HG03280 (cell line): ENCODE measurements at regions not wholly inside any gene's neighbourhood (a gene's known extent, or its start where the extent isn't known, plus 50 kb on each side); places are given as distances from the start of the nearest gene placed in this dataset.
"Not testable (repeated sequence)": the region's sequence is repeated elsewhere in the genome, so short reads cannot be mapped to it uniquely, and the experiment has no call there.

Experiments used
- ATAC-seq: cut with Tn5 transposase; IDR thresholded peaks from one replicate; pipeline ENCODE4 v1.9.1; 2021; ENCODE audit warnings: mild to moderate bottlenecking, moderate library complexity; ENCODE audit not compliant: unreplicated experiment

DNA sequence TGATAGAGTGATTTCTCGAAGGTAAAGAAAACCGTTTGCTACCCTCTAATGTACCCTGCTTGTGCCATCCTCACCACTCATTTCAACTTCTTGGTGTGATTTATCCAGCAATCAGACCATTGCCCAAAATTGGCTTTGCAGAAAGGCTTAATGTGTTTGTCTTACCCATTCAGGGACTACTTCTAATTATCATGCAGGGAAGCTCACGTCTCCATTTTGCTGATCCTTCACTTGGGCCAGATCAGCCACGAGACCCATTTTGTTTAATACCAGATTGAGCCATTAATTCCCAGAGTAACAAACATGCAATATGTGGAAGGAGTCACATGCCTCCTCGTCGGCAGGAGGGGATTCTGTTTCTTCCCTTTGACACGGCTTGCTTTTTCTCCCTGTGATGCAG lies 51.1 kb upstream of the CRY1 start:
- ATAC-seq, result no peak

DNA sequence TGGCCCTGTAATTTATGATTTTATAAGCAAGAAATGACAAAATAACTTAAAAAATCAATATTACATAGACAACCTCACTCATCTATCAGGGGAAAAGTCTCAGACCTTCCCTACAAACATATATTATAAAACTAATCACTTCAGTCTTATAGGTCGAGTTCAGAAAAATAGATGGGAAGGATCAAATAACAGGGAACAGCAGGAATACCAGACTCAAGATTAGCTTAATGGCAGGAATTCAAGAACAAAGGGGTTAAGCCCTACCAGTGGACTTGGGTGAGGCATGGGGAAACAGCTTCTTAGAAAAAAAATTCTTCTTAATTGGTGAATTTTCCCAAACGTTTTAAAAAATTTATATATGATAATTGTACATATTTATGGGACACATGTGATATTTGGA lies 51.6 kb upstream of the CRY1 start:
- ATAC-seq, result no peak

DNA sequence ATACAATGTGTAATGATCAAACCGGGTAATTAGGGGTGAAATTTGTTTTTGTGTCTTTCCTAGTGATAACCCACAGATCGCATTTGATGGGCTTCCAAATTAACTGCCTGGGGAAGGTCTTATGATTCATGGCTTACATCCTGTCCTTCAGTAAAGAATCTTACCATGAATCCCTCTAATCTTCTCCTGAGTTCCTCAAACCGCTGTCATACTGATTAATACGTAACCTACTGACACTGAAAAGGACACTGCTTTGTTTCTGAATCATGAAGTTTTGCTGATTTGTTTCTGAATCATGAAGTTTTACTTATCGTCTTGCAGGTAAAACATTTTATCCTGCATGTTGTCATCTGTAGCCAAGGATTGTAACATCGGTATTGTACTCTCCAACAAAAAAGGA lies 52.0 kb upstream of the CRY1 start:
- ATAC-seq, result no peak

DNA sequence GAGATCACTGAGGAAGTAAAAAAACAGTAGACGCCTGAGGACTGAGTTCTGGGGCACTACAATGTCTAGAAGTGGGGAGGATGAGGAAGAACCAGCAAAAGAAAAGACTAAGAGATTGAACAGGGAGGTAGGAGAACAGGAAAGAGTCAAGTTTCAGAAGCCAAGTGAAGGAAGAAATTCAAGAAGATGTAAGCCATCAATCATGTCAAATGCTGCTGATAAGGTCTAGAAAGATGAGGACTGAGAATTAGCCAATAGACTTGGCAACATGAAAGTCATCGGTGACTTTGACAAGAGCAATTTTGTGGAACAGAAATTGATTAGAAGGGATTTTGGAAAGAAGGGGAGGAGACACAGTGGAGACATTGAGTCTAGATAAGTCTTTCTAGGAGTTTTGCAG lies 54.8 kb upstream of the CRY1 start:
- ATAC-seq, result no peak

DNA sequence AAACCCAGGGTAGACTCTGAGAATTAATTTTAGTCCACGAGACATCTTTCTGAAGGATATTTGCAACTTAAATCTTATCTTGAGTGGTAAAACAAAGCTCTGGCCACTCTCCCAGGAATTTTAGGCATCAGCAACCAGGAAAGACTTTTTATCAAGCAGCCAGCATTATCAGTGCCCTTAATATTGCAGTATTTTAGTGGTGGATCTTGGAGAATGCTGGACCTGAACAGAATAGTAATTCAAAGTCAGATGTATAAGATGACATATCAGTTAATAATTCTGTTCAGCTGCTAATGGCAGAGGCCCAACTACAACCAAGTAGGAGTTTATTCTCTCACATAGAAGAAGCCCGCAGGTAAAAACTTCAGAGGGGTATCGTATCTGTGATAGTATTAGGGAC lies 59.0 kb upstream of the CRY1 start:
- ATAC-seq, result no peak

DNA sequence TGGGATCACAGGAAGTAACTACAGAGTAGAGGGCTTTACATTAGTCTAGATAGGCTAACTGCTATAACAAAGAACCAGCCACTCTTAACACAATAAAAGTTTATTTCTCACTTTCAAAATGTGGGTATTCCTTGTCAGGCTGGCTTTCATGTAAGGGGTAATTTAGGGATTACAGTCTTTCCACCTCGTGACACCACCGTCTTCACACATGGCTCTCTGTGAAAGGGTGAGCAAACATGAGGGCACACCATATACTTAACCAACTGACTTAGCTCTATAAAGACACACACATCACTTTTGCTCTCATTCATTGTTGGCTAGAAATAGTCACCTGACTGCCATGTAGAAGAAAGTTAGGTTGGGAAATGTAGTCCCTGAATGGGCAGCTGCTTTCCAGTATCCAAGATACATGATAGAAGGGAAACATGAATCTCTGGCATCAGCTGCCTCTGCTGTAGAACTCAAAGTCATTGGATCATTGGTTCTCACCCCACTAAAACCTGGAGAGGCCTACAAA lies 66.1 kb upstream of the CRY1 start:
- no peak for ATAC-seq

DNA sequence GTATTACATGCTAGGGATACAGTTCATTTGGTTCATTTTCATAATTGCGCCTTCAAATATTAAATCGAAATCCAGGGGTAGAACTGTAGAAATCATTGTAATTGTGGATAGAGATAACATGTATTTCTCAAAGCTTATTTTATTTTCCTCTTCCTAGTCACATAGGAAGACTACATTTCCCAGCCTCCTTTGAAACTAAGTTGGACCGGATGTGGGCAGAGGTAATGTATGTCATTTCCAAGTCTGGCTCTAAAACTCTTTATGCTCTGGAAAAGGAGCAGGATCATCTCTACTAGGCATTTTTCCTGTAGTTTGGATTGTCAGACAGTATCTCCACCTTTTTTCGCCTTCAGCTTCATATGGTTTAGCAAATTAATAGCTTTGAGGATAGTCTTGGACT lies 70.1 kb upstream of the CRY1 start:
- no peak for ATAC-seq

DNA sequence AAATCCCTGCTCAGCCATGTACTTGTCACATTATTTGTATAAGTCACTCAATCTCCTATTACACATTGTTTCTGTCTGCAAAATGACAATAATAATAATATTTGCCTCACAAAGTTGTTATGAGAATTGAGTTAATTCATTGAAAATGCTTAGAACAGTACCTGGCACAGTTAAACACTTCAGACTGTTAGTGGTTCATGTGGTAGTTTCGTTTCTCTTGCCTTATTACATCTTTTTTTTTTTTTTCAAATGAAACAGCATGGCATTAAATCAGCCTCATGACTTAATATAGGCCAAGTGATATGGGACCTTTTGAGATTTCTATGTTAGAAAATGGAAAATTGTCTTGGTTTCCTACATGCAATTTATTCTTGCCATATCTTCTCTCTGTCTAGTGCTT lies 71.0 kb upstream of the CRY1 start:
- ATAC-seq, result no peak

DNA sequence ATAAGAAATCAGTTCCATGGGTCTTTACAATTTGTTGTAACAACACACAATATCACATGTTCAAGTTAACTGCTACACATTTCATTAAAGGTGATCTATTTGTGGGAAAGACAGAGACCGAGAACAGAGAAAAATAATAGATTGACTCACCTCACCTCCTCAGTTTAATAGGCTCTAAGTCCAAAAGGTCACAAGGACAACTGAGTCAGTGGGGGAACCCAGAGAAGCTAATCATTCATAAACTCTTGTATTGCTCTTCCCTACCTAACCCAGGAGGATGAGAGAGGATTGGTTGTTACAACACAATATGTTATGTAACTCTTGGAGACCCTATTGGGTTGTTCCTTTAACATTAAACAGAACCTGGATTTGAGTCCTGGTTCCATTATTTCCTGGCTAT lies 72.2 kb upstream of the CRY1 start:
- ATAC-seq, result no peak

DNA sequence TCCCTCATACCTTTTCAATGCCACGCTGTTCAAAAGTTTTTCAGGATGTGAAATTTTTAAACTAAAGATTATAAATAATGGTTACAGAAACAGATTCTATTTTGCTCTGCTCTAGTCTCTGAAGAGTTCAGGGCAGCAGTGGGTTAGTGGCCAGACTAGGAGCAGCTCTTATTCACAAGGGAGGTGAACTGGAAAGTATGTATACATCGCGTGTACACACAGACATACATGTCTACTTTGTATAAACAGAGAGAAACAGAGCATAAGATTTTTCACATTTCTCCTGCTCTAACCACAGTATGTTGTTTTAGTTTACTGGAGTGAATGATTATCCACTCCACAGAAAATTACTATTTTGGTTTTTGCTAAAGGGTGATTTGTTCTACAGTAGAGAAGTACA lies 74.4 kb upstream of the CRY1 start:
- ATAC-seq, result no peak

DNA sequence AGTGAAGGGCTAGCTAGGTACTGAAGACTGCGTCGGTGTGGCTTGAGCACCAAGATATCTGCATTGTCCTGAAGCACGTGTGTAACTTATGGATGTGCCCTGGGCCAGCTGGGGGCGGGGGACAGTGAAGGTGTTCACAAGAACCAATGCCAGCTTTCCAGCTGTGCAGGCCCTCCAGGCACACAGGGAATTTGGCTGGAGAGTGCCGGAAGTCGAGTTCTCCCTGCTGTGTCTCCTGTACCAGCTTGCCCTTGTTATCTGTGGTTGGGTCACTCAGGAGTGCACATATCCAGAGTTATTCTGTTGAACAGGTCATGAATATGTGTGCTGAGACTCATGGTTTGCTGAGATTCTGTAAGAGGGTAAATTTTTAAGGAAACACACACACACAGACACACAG lies 75.9 kb upstream of the CRY1 start:
- ATAC-seq, result no peak

DNA sequence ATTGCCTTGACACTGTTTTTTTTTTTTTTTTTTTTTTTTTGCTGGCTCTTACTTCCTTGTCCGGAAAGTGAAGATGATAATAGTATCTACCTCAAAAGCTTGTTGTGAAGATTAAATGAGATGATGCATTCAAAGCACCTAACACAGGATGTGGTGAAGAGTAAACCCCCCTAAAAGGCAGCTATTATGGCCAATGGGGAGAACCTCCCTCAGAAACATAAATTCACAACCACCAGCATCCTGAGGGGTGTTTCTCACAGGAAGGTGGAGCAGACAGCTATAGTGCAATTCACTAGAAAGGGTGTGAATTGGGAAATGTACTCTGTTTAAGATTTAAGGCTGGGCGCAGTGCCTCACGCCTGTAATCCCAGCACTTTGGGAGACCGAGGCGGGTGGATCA lies 85.4 kb upstream of the CRY1 start:
- no peak for ATAC-seq

DNA sequence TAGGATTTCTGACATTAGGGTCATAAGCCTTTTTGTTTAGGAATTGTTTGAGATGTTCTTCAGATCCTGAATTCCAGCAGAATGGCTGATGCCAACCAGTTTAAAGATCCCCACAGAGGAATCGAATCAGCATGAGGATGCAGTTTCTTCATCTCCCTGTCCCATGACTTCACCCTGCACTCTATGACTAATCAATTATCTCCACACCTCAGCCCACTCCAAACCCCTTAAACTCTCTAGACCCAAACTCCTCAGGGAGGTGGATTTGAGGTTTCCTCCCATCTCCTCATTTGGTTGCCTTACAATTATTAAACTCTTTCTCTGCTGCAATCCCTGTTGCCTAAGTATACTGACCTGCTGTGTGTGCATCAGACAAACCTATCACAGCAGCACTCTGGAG lies 86.5 kb upstream of the CRY1 start:
- ATAC-seq, result no peak

DNA sequence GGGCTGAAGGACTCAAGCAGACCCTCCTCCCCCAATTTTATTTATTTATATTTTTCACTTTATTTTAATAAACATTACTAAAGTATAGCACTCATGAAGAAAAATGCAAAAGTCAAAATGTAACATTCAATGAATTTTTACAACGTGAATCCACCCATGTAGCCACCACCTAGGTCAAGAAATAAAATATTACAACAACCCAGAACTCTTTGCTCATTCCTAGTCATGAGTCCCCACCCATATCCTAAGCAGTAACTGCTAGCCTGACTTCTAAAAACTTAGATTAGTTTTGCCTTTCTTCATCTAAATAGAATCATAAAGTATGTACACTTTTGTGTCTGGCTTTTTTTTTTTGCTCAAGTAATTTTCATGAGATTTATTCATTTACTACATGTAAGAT lies 86.9 kb upstream of the CRY1 start:
- no peak for ATAC-seq

DNA sequence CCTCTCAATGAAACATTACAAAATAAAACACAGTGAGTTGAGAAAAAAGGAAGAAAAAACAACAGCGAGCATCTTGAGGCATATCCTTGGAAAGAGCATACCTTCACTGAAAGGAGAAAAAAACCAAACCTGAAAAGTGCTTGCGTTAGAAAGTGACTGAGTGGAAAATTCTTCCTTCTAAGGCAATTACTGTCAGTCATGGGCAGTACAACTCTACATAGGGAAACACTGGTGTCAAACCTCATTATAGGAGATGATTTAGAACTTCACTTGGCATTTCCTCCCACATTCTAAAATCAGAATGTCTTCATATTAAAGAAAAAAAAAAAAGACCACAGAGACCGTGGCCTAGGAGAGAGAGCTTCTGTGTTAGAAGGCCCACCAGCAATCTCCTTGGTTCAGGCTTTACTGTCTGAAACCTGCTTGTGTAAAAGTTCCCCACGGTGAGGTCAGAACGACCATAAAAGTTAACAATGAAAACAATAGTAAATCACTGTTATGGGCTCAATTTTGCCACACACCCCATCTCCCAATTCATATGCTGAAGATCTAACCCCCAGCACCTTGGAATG lies 91.1 kb upstream of the CRY1 start:
- ATAC-seq, result no peak

DNA sequence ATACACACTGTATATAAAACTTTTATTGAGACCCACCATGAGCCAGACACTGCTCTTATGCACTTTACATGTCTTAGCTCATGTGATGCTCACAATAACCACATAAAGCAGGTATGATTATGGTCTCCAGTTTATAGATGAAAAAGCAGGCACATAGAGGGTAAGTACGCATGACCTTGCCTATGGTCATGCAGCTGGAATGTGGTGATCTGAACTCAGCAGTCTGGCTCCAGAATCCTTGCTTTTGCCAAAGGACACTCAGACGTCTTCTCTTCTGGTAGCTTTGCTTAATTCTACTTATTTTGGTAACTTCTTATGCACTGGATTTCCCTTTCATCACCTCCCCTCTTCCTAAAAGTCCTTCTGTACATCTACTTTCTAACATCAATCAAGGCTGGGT lies 103.3 kb upstream of the CRY1 start:
- ATAC-seq, result no peak

DNA sequence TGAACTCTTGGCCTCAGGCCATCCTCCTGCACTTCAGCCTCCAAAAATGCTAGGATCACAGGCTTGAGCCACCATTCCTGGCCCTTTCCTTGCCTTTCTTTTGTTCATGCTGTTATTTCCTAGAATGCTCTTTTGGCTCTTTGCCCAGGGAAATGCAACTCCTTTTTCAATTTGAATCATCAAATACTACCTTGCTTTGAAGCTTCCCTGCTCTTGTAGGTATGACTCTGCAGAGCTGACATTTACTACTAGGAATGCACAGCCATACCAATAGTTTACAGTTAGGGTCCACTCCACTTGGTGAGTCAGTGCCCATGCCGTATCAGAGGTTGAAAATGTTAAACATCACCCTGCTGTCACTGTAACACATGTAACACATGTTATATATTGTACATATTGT lies 107.0 kb upstream of the CRY1 start:
- ATAC-seq, result no peak

DNA sequence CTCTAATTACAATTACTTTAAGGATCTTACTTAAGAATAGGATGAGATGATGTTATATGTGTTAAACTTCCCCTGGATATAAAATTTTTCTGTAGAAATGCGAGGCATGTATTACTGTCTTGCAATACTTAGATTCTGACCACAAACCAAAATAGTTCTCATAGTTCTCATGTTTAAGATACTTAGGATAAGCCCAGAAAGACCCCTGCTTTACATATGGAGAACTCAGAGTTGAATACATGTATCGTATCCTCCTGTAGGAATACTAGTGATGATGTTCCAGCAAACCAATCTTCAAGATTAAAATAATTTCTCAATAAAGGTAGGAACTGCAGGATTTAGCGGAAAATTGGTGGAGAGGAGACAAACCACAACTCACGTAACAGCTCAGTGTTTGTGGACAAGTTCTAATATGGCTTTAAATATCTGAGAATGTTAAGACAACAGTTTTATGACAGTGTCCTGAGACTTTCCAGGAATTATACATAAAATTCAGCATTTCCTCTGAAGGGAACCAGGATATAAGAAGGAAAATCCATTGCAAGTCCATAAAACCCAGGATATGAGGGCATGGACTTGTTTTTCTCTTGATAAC lies 114.7 kb upstream of the CRY1 start:
- ATAC-seq, result no peak

DNA sequence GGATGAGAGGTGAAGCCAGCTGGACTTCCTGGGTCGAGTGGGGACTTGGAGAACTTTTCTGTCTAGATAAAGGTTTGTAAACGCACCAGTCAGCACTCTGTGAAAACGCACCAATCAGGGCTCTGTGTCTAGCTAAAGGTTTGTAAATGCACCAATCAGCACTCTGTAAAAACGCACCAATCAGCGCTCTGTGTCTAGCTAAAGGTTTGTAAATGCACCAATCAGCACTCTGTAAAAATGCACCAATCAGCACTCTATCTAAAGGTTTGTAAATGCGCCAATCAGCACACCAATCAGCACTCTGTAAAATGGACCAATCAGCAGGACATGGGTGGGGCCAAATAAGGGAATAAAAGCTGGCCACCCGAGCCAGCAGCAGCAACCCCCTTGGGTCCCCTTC lies 116.4 kb upstream of the CRY1 start:
- ATAC-seq, result not testable (repeated sequence)

DNA sequence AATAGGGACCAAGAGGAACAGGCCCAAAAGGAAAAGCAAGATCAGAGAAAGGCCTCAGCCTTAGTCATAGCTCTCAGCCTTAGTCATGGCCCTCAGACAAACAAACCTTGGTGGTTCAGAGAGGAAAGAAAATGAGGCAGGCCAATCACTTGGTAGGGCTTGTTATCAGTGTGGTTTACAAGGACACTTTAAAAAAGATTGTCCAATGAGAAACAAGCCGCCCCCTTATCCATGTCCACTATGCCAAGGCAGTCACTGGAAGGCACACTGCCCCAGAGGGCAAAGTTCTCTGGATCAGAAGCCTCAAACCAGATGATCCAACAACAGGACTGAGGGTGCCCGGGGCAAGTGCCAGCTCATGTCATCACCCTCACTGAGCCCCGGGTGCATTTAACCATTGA lies 121.0 kb upstream of the CRY1 start:
- ATAC-seq, result not testable (repeated sequence)

DNA sequence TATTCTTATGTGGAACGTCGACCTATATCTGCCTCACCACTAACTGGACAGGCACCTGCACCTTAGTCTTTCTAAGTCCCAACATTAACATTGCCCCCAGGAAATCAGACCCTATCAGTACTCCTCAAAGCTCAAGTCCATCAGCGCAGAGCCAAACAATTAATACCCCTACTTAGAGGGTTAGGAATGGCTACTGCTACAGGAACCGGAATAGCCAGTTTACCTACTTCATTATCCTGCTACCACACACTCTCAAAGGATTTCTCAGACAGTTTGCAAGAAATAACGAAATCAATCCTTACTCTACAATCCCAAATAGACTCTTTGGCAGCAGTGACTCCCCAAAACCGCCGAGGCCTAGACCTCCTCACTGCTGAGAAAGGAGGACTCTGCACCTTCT lies 123.1 kb upstream of the CRY1 start:
- not testable (repeated sequence) for ATAC-seq

DNA sequence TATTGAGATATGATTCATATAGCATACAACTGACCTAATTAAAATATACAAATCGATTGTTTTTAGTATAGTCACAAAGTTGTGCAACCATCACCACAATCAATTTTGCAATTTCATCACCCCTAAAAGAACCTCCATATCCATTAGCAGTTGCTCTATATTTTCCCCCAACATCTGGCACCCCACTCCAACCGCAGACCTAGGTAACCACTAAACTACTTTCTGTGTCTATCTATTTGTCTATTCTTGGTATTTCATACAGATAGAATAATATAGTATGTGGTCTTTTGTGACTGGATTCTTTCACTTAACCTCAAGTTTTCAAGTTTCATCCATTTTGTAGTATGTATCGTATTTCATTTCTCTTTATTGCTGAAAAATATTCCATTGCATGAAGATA lies 126.0 kb upstream of the CRY1 start:
- ATAC-seq, result no peak

DNA sequence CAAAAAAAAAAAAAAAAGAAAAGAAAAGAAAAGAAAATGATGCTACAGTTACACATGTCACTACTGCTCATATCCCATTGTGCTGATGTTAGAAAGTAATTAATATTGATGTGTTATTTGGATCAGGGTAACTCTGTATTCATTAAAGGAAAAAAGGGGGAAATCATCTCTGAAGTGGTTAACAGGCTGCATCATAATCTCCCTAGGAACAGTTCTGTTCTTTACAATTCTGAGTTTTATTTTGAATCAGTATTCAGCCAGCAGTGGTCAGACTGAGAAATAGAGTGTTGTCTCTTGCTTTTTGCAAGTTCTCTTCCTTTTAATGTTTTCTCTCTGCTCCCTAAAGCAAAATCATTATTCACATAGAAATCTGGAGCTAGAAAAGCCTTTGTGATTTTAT lies 128.6 kb upstream of the CRY1 start:
- no peak for ATAC-seq
